Uterus (tissue), 3 donors: ENCODE measurements at regions not wholly inside any gene's neighbourhood (a gene's known extent, or its start where the extent isn't known, plus 50 kb on each side); places are given as distances from the start of the nearest gene placed in this dataset.

Experiments
- DNase-seq, 2 donors: peaks; one replicate each; pipeline ENCODE4 v3.0.0-alpha.2; 2019 to 2020
- H3K27ac ChIP-seq, 2 donors: fragments of 200-600 bp; sonication (generic); 1 replicate in 1 of 2; 2 replicates in 1 of 2; pipeline ENCODE4 v1.5.1; 2016 to 2018
- H3K27me3 ChIP-seq, 2 donors: fragments of 200-600 bp; sonication (generic); one replicate each; pipeline ENCODE4 v1.5.1; 2018 to 2019; ENCODE audit warnings: control low read depth in 1 of 2
- H3K36me3 ChIP-seq, 2 donors: fragments of 200-600 bp; sonication (generic); one replicate each; pipeline ENCODE4 v1.5.1; 2019; ENCODE audit warnings: control low read depth in 1 of 2
- H3K4me1 ChIP-seq, 2 donors: fragments of 200-600 bp; sonication (generic); one replicate each; pipeline ENCODE4 v1.5.1; 2018 to 2019; ENCODE audit warnings: control low read depth in 1 of 2
- H3K4me3 ChIP-seq, 2 donors: fragments of 200-600 bp; sonication (generic); 1 replicate in 1 of 2; 2 replicates in 1 of 2; pipeline ENCODE4 v1.5.1; 2018 to 2019; ENCODE audit warnings: mild to moderate bottlenecking in 1 of 2
- H3K9me3 ChIP-seq, 2 donors: fragments of 200-600 bp; sonication (generic); one replicate each; pipeline ENCODE4 v1.5.1; 2019; ENCODE audit warnings: control low read depth in 1 of 2
- POLR2A ChIP-seq, 2 donors: fragments of 450-650 bp; IDR thresholded peaks; one replicate each; pipeline ENCODE4 v1.6.1; 2016; ENCODE audit warnings: antibody characterized with exemption in 2 of 2, mild to moderate bottlenecking in 1 of 2, moderate library complexity in 1 of 2
- intact Hi-C: fragments of 100-400 bp; cut with DNase I; formaldehyde crosslinking; loops from one replicate; pipeline ENCODE4 v1.15.1; 2023; ENCODE audit warnings: low total_unique reads
- TF ChIP-seq, protein P1 (sequence below), 4 experiments: fragments of 200-600 bp in 2 of 4; fragments of 450-650 bp in 2 of 4; sonication (generic) in 2 of 4; IDR thresholded peaks; one replicate each; pipeline ENCODE4 v1.5.1; 2016 to 2019; ENCODE audit warnings: antibody characterized with exemption in 4 of 4, mild to moderate bottlenecking in 2 of 4, moderate library complexity in 1 of 4
- donor health status: DM: yes; HTN: yes; CAD: no.

- TF ChIP-seq, protein P1, sequence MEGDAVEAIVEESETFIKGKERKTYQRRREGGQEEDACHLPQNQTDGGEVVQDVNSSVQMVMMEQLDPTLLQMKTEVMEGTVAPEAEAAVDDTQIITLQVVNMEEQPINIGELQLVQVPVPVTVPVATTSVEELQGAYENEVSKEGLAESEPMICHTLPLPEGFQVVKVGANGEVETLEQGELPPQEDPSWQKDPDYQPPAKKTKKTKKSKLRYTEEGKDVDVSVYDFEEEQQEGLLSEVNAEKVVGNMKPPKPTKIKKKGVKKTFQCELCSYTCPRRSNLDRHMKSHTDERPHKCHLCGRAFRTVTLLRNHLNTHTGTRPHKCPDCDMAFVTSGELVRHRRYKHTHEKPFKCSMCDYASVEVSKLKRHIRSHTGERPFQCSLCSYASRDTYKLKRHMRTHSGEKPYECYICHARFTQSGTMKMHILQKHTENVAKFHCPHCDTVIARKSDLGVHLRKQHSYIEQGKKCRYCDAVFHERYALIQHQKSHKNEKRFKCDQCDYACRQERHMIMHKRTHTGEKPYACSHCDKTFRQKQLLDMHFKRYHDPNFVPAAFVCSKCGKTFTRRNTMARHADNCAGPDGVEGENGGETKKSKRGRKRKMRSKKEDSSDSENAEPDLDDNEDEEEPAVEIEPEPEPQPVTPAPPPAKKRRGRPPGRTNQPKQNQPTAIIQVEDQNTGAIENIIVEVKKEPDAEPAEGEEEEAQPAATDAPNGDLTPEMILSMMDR (IDR thresholded peaks at IDR 0.05) = no peak
- TF ChIP-seq POLR2A (IDR thresholded peaks at IDR 0.05) = no peak
- Histone ChIP-seq H3K27ac (no peak overlapping the region), H3K4me1 (no peaks in the 10 kb centered on the region), H3K4me3 (no peak overlapping the region), H3K27me3 (no peaks in the 10 kb centered on the region), H3K9me3 (no peaks in the 10 kb centered on the region), H3K36me3 (no peaks in the 10 kb centered on the region)
- DNase-seq = no peak
- intact Hi-C loops = no loop called here
Observed at GRCh38 chr2:172322049-172322448, 105.3 kb upstream of the ITGA6 start.

- H3K36me3 ChIP-seq = no peaks in the 10 kb centered on the region
Observed at GRCh38 chr2:172323256-172323655, 104.1 kb upstream of the ITGA6 start.

GRCh38 chr2:172323861-172324597 lies 103.4 kb upstream of the ITGA6 start:
- intact Hi-C loops = no loop called here
- Histone ChIP-seq H3K4me1 (no peaks in the 10 kb centered on the region), H3K4me3 (no peak overlapping the region), H3K9me3 (no peaks in the 10 kb centered on the region), H3K27ac (no peak overlapping the region), H3K36me3 (no peaks in the 10 kb centered on the region), H3K27me3 (no peaks in the 10 kb centered on the region)
- TF ChIP-seq, protein P1 (IDR thresholded peaks at IDR 0.05) = no peak
- no peak for TF ChIP-seq POLR2A (IDR thresholded peaks at IDR 0.05)
- no peak for DNase-seq

More at GRCh38 chr2:172323256-172323655, 104.1 kb upstream of the ITGA6 start:
- no peak for TF ChIP-seq POLR2A (IDR thresholded peaks at IDR 0.05)
- TF ChIP-seq, protein P1 (IDR thresholded peaks at IDR 0.05) = no peak
- DNase-seq = no peak
- intact Hi-C loops = no loop called here
- no peaks in the 10 kb centered on the region for H3K9me3 ChIP-seq
- H3K27ac ChIP-seq = no peak overlapping the region
- H3K4me3 ChIP-seq = no peak overlapping the region
- no peaks in the 10 kb centered on the region for H3K27me3 ChIP-seq
- no peaks in the 10 kb centered on the region for H3K4me1 ChIP-seq

- DNase-seq = no peak
- intact Hi-C loops = no loop called here
- TF ChIP-seq POLR2A (IDR thresholded peaks at IDR 0.05) = no peak
- TF ChIP-seq, protein P1 (IDR thresholded peaks at IDR 0.05) = no peak
- Histone ChIP-seq H3K4me3 (no peak overlapping the region), H3K4me1 (no peaks in the 10 kb centered on the region), H3K27me3 (no peaks in the 10 kb centered on the region), H3K9me3 (no peaks in the 10 kb centered on the region), H3K36me3 (no peaks in the 10 kb centered on the region), H3K27ac (no peak overlapping the region)
Observed at GRCh38 chr2:172326211-172326509, 101.2 kb upstream of the ITGA6 start.

GRCh38 chr2:172328103-172328841 lies 99.1 kb upstream of the ITGA6 start:
- Histone ChIP-seq H3K27ac (peak overlapping the region in 1 of 2 donors; percentile 14), H3K9me3 (no peaks in the 10 kb centered on the region), H3K36me3 (no peaks in the 10 kb centered on the region), H3K27me3 (no peaks in the 10 kb centered on the region), H3K4me3 (no peak overlapping the region), H3K4me1 (no peaks in the 10 kb centered on the region)
- intact Hi-C loops = no loop called here
- DNase-seq = no peak
- TF ChIP-seq, protein P1 (IDR thresholded peaks at IDR 0.05) = no peak
- TF ChIP-seq POLR2A (IDR thresholded peaks at IDR 0.05) = no peak
